ENCODE measurements at regions not wholly inside any gene's neighbourhood (a gene's known extent, or its start where the extent isn't known, plus 50 kb on each side); places are given as distances from the start of the nearest gene placed in this dataset.
"Not testable (repeated sequence)": the region's sequence is repeated elsewhere in the genome, so short reads cannot be mapped to it uniquely, and the experiment has no call there.

- no peaks in the 10 kb centered on the region for H3K36me3 ChIP-seq (ENCODE audit: insufficient read depth)
- H3K27ac ChIP-seq (ENCODE audit: low read depth), result no peak overlapping the region
- 22% methylated on average over 10 of the region's 10 CpGs for WGBS
- H3K4me1 ChIP-seq (ENCODE audit: insufficient read depth), result no peaks in the 10 kb centered on the region
- H3K4me3 ChIP-seq (ENCODE audit: low read depth, low read length), result no peak overlapping the region
- DNase-seq (ENCODE audit: extremely low spot score), result no peak
These were observed 94.5 kb upstream of the BTN3A2 start for GRCh38 chr6:26270486-26270861.

- Histone ChIP-seq H3K27ac (ENCODE audit: low read depth) (no peak overlapping the region), H3K4me3 (ENCODE audit: low read depth, low read length) (peak overlapping the region; percentile 4), H3K4me1 (ENCODE audit: insufficient read depth) (no peaks in the 10 kb centered on the region), H3K36me3 (ENCODE audit: insufficient read depth) (no peaks in the 10 kb centered on the region)
- WGBS, result 3% methylated on average over 49 of the region's 49 CpGs
- DNase-seq (ENCODE audit: extremely low spot score), result peak; percentile 92
These were observed 93.9 kb upstream of the BTN3A2 start for GRCh38 chr6:26270903-26271667.

GRCh38 chr6:26271668-26272024, 93.4 kb upstream of the BTN3A2 start:
- H3K4me1 ChIP-seq (ENCODE audit: insufficient read depth), result no peaks in the 10 kb centered on the region
- 2% methylated on average over 9 of the region's 9 CpGs for WGBS
- no peaks in the 10 kb centered on the region for H3K36me3 ChIP-seq (ENCODE audit: insufficient read depth)
- no peak overlapping the region for H3K4me3 ChIP-seq (ENCODE audit: low read depth, low read length)
- DNase-seq (ENCODE audit: extremely low spot score), result no peak
- H3K27ac ChIP-seq (ENCODE audit: low read depth), result no peak overlapping the region

GRCh38 chr6:26272171-26272637, 92.8 kb upstream of the BTN3A2 start:
- H3K4me3 ChIP-seq (ENCODE audit: low read depth, low read length), result no peak overlapping the region
- 2% methylated on average over 31 of the region's 31 CpGs for WGBS
- peak overlapping the region; percentile 59 for H3K27ac ChIP-seq (ENCODE audit: low read depth)
- no peaks in the 10 kb centered on the region for H3K4me1 ChIP-seq (ENCODE audit: insufficient read depth)
- H3K36me3 ChIP-seq (ENCODE audit: insufficient read depth), result no peaks in the 10 kb centered on the region
- peak; percentile 26 for DNase-seq (ENCODE audit: extremely low spot score)

- 9% methylated on average over 21 of the region's 21 CpGs for WGBS
- Histone ChIP-seq H3K4me3 (ENCODE audit: low read depth, low read length) (peak overlapping the region; percentile 33), H3K27ac (ENCODE audit: low read depth) (peak overlapping the region; percentile 82), H3K36me3 (ENCODE audit: insufficient read depth) (no peaks in the 10 kb centered on the region), H3K4me1 (ENCODE audit: insufficient read depth) (no peaks in the 10 kb centered on the region)
- DNase-seq (ENCODE audit: extremely low spot score), result peak; percentile 49
These were observed 91.1 kb upstream of the BTN3A2 start for GRCh38 chr6:26273673-26274588.

- 72% methylated on average over 2 of the region's 2 CpGs for WGBS
- DNase-seq (ENCODE audit: extremely low spot score), result no peak
- Histone ChIP-seq H3K4me1 (ENCODE audit: insufficient read depth) (no peaks in the 10 kb centered on the region), H3K4me3 (ENCODE audit: low read depth, low read length) (no peak overlapping the region), H3K27ac (ENCODE audit: low read depth) (no peak overlapping the region), H3K36me3 (ENCODE audit: insufficient read depth) (no peaks in the 10 kb centered on the region)
These were observed 89.3 kb upstream of the BTN3A2 start for GRCh38 chr6:26275663-26276062.

- WGBS, result 84% methylated on average over 6 of the region's 6 CpGs
- H3K4me1 ChIP-seq (ENCODE audit: insufficient read depth), result no peaks in the 10 kb centered on the region
- no peak overlapping the region for H3K27ac ChIP-seq (ENCODE audit: low read depth)
These were observed 88.0 kb upstream of the BTN3A2 start for GRCh38 chr6:26276841-26277648.

GRCh38 chr6:26278536-26278935, 86.5 kb upstream of the BTN3A2 start:
- Histone ChIP-seq H3K27ac (ENCODE audit: low read depth) (no peak overlapping the region), H3K4me3 (ENCODE audit: low read depth, low read length) (no peak overlapping the region), H3K4me1 (ENCODE audit: insufficient read depth) (no peaks in the 10 kb centered on the region), H3K36me3 (ENCODE audit: insufficient read depth) (no peaks in the 10 kb centered on the region)
- 34% methylated on average over 1 of the region's 1 CpG for WGBS
- no peak for DNase-seq (ENCODE audit: extremely low spot score)

More at GRCh38 chr6:26276841-26277648, 88.0 kb upstream of the BTN3A2 start:
- DNase-seq (ENCODE audit: extremely low spot score), result no peak
- H3K36me3 ChIP-seq (ENCODE audit: insufficient read depth), result no peaks in the 10 kb centered on the region
- no peak overlapping the region for H3K4me3 ChIP-seq (ENCODE audit: low read depth, low read length)

- H3K4me1 ChIP-seq (ENCODE audit: insufficient read depth); H3K27ac ChIP-seq (ENCODE audit: low read depth); DNase-seq (ENCODE audit: extremely low spot score); H3K36me3 ChIP-seq (ENCODE audit: insufficient read depth); H3K4me3 ChIP-seq (ENCODE audit: low read depth, low read length): not testable (repeated sequence)
- WGBS, result 95% methylated on average over 5 of the region's 5 CpGs
These were observed 85.6 kb upstream of the BTN3A2 start for GRCh38 chr6:26279371-26279770.

GRCh38 chr6:26280407-26280806, 84.6 kb upstream of the BTN3A2 start:
- no peak overlapping the region for H3K4me3 ChIP-seq (ENCODE audit: low read depth, low read length)
- no peaks in the 10 kb centered on the region for H3K36me3 ChIP-seq (ENCODE audit: insufficient read depth)
- 88% methylated on average over 1 of the region's 1 CpG for WGBS
- H3K27ac ChIP-seq (ENCODE audit: low read depth), result no peak overlapping the region
- peaks cover 2% of the 10 kb centered on the region for H3K4me1 ChIP-seq (ENCODE audit: insufficient read depth)
- DNase-seq (ENCODE audit: extremely low spot score), result no peak

- H3K4me3 ChIP-seq (ENCODE audit: low read depth, low read length), result peak overlapping the region; percentile 44
- WGBS, result under 1% methylated on average over 23 of the region's 23 CpGs
- DNase-seq (ENCODE audit: extremely low spot score), result peak; percentile 47
These were observed 80.4 kb upstream of the BTN3A2 start for GRCh38 chr6:26284537-26285142.

GRCh38 chr6:26285143-26286134, 79.6 kb upstream of the BTN3A2 start:
- Histone ChIP-seq H3K4me1 (ENCODE audit: insufficient read depth) (peaks cover 2% of the 10 kb centered on the region), H3K27ac (ENCODE audit: low read depth) (peak overlapping the region; percentile 92), H3K4me3 (ENCODE audit: low read depth, low read length) (peak overlapping the region; percentile 44), H3K36me3 (ENCODE audit: insufficient read depth) (no peaks in the 10 kb centered on the region)
- peak; percentile 100 for DNase-seq (ENCODE audit: extremely low spot score)
- under 1% methylated on average over 53 of the region's 53 CpGs for WGBS

More at GRCh38 chr6:26284537-26285142, 80.4 kb upstream of the BTN3A2 start:
- Histone ChIP-seq H3K27ac (ENCODE audit: low read depth) (peak overlapping the region; percentile 92), H3K36me3 (ENCODE audit: insufficient read depth) (no peaks in the 10 kb centered on the region), H3K4me1 (ENCODE audit: insufficient read depth) (peaks cover 2% of the 10 kb centered on the region)
